Immature natural killer cell (primary cell): ENCODE measurements at regions not wholly inside any gene's neighbourhood (a gene's known extent, or its start where the extent isn't known, plus 50 kb on each side); places are given as distances from the start of the nearest gene placed in this dataset.

Source experiments
- DNase-seq, 3 donors: peaks; one replicate each; pipeline ENCODE4 v3.0.0; 2022; ENCODE audit warnings: mixed read lengths in 1 of 3
- H3K27ac Mint-ChIP-seq, 6 donors: one replicate each; pipeline ENCODE4 v1.8.0; 2020; ENCODE audit warnings: mixed read lengths in 6 of 6, mild to moderate bottlenecking in 5 of 6, inconsistent platforms in 4 of 6, moderate library complexity in 3 of 6
- H3K27me3 Mint-ChIP-seq, 3 donors: one replicate each; pipeline ENCODE4 v1.8.0; 2020 to 2021; ENCODE audit warnings: low read depth in 3 of 3, mild to moderate bottlenecking in 3 of 3, mixed read lengths in 3 of 3, moderate library complexity in 3 of 3, inconsistent platforms in 1 of 3
- H3K36me3 Mint-ChIP-seq, 3 donors: one replicate each; pipeline ENCODE4 v1.8.0; 2020; ENCODE audit warnings: mixed read lengths in 3 of 3, inconsistent platforms in 2 of 3, mild to moderate bottlenecking in 2 of 3
- H3K4me1 Mint-ChIP-seq, 2 donors: one replicate each; pipeline ENCODE4 v1.8.0; 2020; ENCODE audit warnings: inconsistent platforms in 2 of 2, mild to moderate bottlenecking in 2 of 2, mixed read lengths in 2 of 2, moderate library complexity in 1 of 2
- H3K4me3 Mint-ChIP-seq, 5 donors: one replicate each; pipeline ENCODE4 v1.8.0; 2020; ENCODE audit warnings: mild to moderate bottlenecking in 5 of 5, mixed read lengths in 5 of 5, inconsistent platforms in 3 of 5, moderate library complexity in 3 of 5
- H3K9me3 Mint-ChIP-seq, 6 donors: one replicate each; pipeline ENCODE4 v1.8.0; 2020; ENCODE audit warnings: mild to moderate bottlenecking in 6 of 6, mixed read lengths in 6 of 6, inconsistent platforms in 4 of 6, moderate library complexity in 3 of 6

DNA sequence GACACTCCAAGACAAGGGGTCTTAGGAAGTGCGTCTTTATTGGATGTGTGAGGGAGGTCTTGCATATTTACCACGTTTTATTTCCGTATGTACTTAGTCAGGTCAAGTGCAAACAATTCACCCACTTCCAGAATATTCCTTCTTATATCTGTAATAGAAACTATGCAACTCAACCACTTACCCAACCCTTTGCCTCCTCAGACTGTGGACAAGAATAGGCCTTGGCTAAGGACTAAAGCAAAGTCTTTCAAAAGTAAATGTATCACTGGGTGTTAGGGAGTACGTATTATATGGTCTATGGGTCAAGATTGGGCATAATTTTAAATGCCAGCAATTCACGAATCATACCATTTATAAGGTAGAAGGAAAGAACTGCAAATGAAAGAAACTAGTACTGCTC, 484.8 kb downstream of the MBD2 start:
- Mint-ChIP-seq H3K4me3 (no peak overlapping the region), H3K9me3 (peaks cover 3 to 34% (median 12%) of the 10 kb centered on the region in 6 donors), H3K36me3 (no peaks in the 10 kb centered on the region), H3K27me3 (peaks cover 0 to 3% (median 2%) of the 10 kb centered on the region in 3 donors), H3K4me1 (no peaks in the 10 kb centered on the region), H3K27ac (no peak overlapping the region)
- no peak for DNase-seq

DNA sequence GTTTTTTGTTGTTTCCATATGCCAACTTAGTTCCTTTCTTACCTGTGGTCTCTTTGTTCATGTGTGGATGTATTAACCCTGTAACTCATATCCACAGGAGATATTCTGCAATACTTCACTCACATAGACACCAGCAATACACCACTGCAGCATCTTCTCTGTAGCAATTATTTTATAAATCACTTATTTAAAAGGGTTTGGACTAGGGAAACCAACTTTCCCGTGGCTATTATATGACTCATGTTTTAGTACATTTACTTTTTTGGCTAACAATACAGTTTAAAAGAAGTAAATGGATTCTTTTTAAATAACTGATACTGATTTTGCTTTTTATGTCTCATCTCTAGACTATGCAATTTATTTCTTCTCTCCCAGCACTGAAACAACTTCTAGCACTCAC, 488.9 kb downstream of the MBD2 start:
- no peak overlapping the region for H3K4me3 Mint-ChIP-seq
- no peaks in the 10 kb centered on the region for H3K4me1 Mint-ChIP-seq
- H3K27me3 Mint-ChIP-seq: peaks cover 0 to 3% (median 2%) of the 10 kb centered on the region in 3 donors
- DNase-seq: no peak
- no peak overlapping the region for H3K27ac Mint-ChIP-seq
- H3K36me3 Mint-ChIP-seq: peaks cover 0 to 3% (median 0%) of the 10 kb centered on the region in 3 donors
- H3K9me3 Mint-ChIP-seq: peaks cover 3 to 42% (median 18%) of the 10 kb centered on the region in 6 donors

GRCh38 chr18:53715243-53715853, 509.1 kb downstream of the MBD2 start:
- Mint-ChIP-seq H3K4me3 (no peak overlapping the region), H3K36me3 (no peaks in the 10 kb centered on the region), H3K27me3 (no peaks in the 10 kb centered on the region), H3K9me3 (peaks cover 0 to 17% (median 9%) of the 10 kb centered on the region in 6 donors), H3K27ac (no peak overlapping the region), H3K4me1 (no peaks in the 10 kb centered on the region)
- DNase-seq: no peak

DNA sequence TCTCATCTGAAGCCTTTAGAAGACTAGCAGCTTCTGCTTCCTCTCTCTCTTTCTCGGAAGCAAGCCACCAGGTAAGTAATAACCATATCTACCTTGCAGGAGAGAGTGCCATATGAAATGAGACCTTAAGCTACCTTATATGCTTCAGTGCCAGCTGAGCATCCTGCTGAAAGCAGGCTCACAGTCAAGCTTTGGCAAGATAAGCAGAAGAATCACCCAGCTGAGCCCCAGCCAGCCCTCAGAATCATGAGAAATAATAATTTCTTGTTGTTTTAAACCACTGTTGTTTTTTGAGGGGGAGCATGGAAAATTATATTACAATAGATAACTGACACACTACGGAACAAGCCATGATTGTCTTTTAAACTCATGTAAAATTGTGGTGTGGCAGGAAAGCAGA, 514.4 kb downstream of the MBD2 start:
- Mint-ChIP-seq H3K4me1 (no peaks in the 10 kb centered on the region), H3K27ac (no peak overlapping the region), H3K9me3 (peaks cover 0 to 14% (median 5%) of the 10 kb centered on the region in 6 donors), H3K36me3 (no peaks in the 10 kb centered on the region), H3K27me3 (no peaks in the 10 kb centered on the region), H3K4me3 (no peak overlapping the region)
- no peak for DNase-seq

- H3K27ac Mint-ChIP-seq: no peak overlapping the region
- no peaks in the 10 kb centered on the region for H3K36me3 Mint-ChIP-seq
- peaks cover 0 to 5% (median 3%) of the 10 kb centered on the region in 6 donors for H3K9me3 Mint-ChIP-seq
- no peak overlapping the region for H3K4me3 Mint-ChIP-seq
- H3K4me1 Mint-ChIP-seq: no peaks in the 10 kb centered on the region
- no peak for DNase-seq
- H3K27me3 Mint-ChIP-seq: no peaks in the 10 kb centered on the region
Measured at GRCh38 chr18:53702480-53702879, 522.0 kb downstream of the MBD2 start.

- Mint-ChIP-seq H3K4me3 (no peak overlapping the region), H3K27me3 (no peaks in the 10 kb centered on the region), H3K4me1 (no peaks in the 10 kb centered on the region), H3K36me3 (no peaks in the 10 kb centered on the region), H3K27ac (no peak overlapping the region), H3K9me3 (peaks cover 1 to 5% (median 3%) of the 10 kb centered on the region in 6 donors)
- DNase-seq: no peak
Measured at GRCh38 chr18:53701697-53702096, 522.8 kb downstream of the MBD2 start.

GRCh38 chr18:53698907-53699306, 525.6 kb downstream of the MBD2 start:
- Mint-ChIP-seq H3K4me1 (no peaks in the 10 kb centered on the region), H3K4me3 (no peak overlapping the region), H3K9me3 (peaks cover 2 to 18% (median 6%) of the 10 kb centered on the region in 6 donors), H3K27ac (no peak overlapping the region), H3K36me3 (peaks cover 0 to 5% (median 0%) of the 10 kb centered on the region in 3 donors), H3K27me3 (no peaks in the 10 kb centered on the region)
- no peak for DNase-seq

DNA sequence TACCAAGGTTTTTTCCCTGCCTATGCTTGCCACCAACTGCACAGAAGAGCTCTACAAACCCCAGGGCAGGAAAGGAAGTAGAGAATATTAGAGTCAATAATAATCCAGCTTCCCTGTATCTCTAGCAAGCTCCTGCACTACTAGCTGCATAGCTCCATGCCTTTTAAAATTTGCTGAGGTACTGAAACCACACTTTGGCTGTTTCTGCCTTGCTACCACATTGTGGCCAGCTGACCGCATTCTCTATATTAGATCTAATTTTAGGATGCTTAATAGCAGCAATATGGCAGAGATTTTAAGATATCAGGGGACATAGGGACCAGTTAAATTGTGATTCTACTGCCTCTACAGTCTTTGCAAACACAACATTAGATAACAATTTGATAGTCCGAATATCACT, 534.6 kb downstream of the MBD2 start:
- Mint-ChIP-seq H3K27me3 (no peaks in the 10 kb centered on the region), H3K9me3 (peaks cover 0 to 24% (median 6%) of the 10 kb centered on the region in 6 donors), H3K4me3 (no peak overlapping the region), H3K4me1 (no peaks in the 10 kb centered on the region), H3K36me3 (no peaks in the 10 kb centered on the region), H3K27ac (no peak overlapping the region)
- DNase-seq: no peak

- Mint-ChIP-seq H3K36me3 (peaks cover 0 to 5% (median 4%) of the 10 kb centered on the region in 3 donors), H3K27me3 (no peaks in the 10 kb centered on the region), H3K4me3 (no peak overlapping the region), H3K4me1 (no peaks in the 10 kb centered on the region), H3K9me3 (peaks cover 2 to 35% (median 7%) of the 10 kb centered on the region in 6 donors), H3K27ac (no peak overlapping the region)
- DNase-seq: no peak
Measured at GRCh38 chr18:53686965-53687364, 537.5 kb downstream of the MBD2 start.

DNA sequence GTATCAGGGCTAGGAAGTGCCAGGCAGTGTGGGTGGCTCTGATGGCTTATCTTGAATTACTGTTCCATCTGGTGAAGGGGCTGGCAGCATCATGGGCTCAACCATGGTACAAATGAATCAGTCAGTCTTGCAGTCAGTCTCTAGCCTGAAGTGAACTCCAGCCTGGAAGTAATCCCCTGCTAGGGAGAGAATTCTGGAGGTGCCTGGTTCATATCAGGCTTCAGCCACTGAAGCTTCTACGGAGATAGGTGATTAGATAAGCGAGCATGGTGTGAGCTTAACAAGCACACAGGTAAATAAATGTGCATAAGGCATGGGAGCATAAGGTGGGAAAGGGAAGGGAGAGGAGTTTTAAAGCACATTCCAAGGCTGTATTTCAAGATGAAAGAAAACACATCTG, 541.7 kb downstream of the MBD2 start:
- no peaks in the 10 kb centered on the region for H3K27me3 Mint-ChIP-seq
- no peak for DNase-seq
- H3K4me1 Mint-ChIP-seq: no peaks in the 10 kb centered on the region
- no peak overlapping the region for H3K27ac Mint-ChIP-seq
- peaks cover 0 to 5% (median 4%) of the 10 kb centered on the region in 3 donors for H3K36me3 Mint-ChIP-seq
- H3K4me3 Mint-ChIP-seq: no peak overlapping the region
- H3K9me3 Mint-ChIP-seq: peaks cover 0 to 17% (median 4%) of the 10 kb centered on the region in 6 donors

DNA sequence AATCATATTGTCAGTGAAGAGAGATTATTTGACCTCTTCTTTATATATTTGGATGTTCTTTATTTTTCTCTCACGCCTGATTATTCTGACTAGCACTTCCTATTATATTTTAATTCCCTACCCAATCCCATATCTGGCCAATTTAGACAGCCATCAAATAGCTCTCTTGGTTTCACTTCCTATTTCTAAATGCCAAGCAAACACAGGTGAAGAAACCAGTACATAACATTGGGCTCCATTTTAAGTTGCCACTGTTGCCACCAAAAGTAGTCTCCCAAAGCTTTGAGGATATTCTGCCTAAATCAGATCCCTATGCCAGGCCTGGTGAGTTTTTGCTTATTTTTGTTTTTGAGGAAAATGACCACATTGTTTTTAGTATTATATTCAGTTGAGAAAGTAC, 547.0 kb downstream of the MBD2 start:
- H3K36me3 Mint-ChIP-seq: peaks cover 0 to under 1% (median 0%) of the 10 kb centered on the region in 3 donors
- H3K4me1 Mint-ChIP-seq: no peaks in the 10 kb centered on the region
- DNase-seq: no peak
- H3K4me3 Mint-ChIP-seq: no peak overlapping the region
- peaks cover 2 to 8% (median 5%) of the 10 kb centered on the region in 6 donors for H3K9me3 Mint-ChIP-seq
- no peak overlapping the region for H3K27ac Mint-ChIP-seq
- no peaks in the 10 kb centered on the region for H3K27me3 Mint-ChIP-seq

- no peak overlapping the region for H3K4me3 Mint-ChIP-seq
- H3K27me3 Mint-ChIP-seq: peaks cover 0 to 2% (median 0%) of the 10 kb centered on the region in 3 donors
- peaks cover 0 to 10% (median 0%) of the 10 kb centered on the region in 3 donors for H3K36me3 Mint-ChIP-seq
- H3K27ac Mint-ChIP-seq: no peak overlapping the region
- H3K9me3 Mint-ChIP-seq: peaks cover 12 to 56% (median 21%) of the 10 kb centered on the region in 6 donors
- no peaks in the 10 kb centered on the region for H3K4me1 Mint-ChIP-seq
- DNase-seq: no peak
Measured at GRCh38 chr18:53665701-53666100, 558.8 kb downstream of the MBD2 start.

- H3K4me3 Mint-ChIP-seq: no peak overlapping the region
- peaks cover 12 to 47% (median 16%) of the 10 kb centered on the region in 6 donors for H3K9me3 Mint-ChIP-seq
- H3K36me3 Mint-ChIP-seq: peaks cover 0 to 10% (median 0%) of the 10 kb centered on the region in 3 donors
- no peaks in the 10 kb centered on the region for H3K4me1 Mint-ChIP-seq
- DNase-seq: no peak
- H3K27ac Mint-ChIP-seq: no peak overlapping the region
- peaks cover 0 to 2% (median 0%) of the 10 kb centered on the region in 3 donors for H3K27me3 Mint-ChIP-seq
Measured at GRCh38 chr18:53664575-53664974, 559.9 kb downstream of the MBD2 start.

- DNase-seq: no peak
- no peak overlapping the region for H3K4me3 Mint-ChIP-seq
- H3K27ac Mint-ChIP-seq: no peak overlapping the region
- no peaks in the 10 kb centered on the region for H3K27me3 Mint-ChIP-seq
- peaks cover 12 to 47% (median 21%) of the 10 kb centered on the region in 6 donors for H3K9me3 Mint-ChIP-seq
- H3K4me1 Mint-ChIP-seq: no peaks in the 10 kb centered on the region
- peaks cover 0 to 5% (median 0%) of the 10 kb centered on the region in 3 donors for H3K36me3 Mint-ChIP-seq
Measured at GRCh38 chr18:53660306-53660705, 564.2 kb downstream of the MBD2 start.

DNA sequence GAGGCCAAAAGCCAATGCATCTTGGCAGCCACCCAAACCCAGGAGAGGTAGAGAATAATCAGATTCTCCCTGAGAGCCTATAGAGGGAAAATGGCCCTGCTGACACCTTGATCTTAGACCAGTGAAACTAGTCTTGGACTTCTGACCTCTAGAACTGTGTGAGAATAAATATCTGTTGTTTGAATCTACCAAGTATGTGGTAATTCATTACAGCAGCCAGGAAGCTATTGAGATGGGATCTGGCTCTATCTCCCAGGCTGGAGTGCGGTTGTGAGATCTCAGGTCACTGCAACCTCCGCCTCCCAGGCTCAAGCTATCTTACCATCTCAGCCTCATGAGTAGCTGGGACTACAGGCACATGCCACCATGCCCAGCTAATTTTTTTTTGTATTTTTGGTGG, 567.2 kb downstream of the MBD2 start:
- H3K27ac Mint-ChIP-seq: no peak overlapping the region
- no peak for DNase-seq
- peaks cover 0 to 5% (median 0%) of the 10 kb centered on the region in 3 donors for H3K36me3 Mint-ChIP-seq
- no peak overlapping the region for H3K4me3 Mint-ChIP-seq
- no peaks in the 10 kb centered on the region for H3K27me3 Mint-ChIP-seq
- H3K9me3 Mint-ChIP-seq: peaks cover 14 to 48% (median 23%) of the 10 kb centered on the region in 6 donors
- no peaks in the 10 kb centered on the region for H3K4me1 Mint-ChIP-seq
